Right lobe of liver (tissue), 4 donors: ENCODE measurements at regions not wholly inside any gene's neighbourhood (a gene's known extent, or its start where the extent isn't known, plus 50 kb on each side); places are given as distances from the start of the nearest gene placed in this dataset.

Experiments used
- POLR2A ChIP-seq: fragments of 450-650 bp; IDR thresholded peaks from one replicate; pipeline ENCODE4 v1.6.1; 2017; ENCODE audit warnings: antibody characterized with exemption, mild to moderate bottlenecking
- TF ChIP-seq, protein P1 (sequence below), 4 donors: fragments of 200-600 bp in 3 of 4; fragments of 450-650 bp in 1 of 4; IDR thresholded peaks; one replicate each; pipeline versions ENCODE4 v1.5.1 to v1.8.0; 2016 to 2022; ENCODE audit warnings: antibody characterized with exemption in 4 of 4, mild to moderate bottlenecking in 2 of 4
- donor health status: DM: no; HTN: no; CAD: no.
- donor health status: DM: no; HTN: no; CAD: no.
- donor health status: DM: no; HTN: yes; CAD: no.

DNA sequence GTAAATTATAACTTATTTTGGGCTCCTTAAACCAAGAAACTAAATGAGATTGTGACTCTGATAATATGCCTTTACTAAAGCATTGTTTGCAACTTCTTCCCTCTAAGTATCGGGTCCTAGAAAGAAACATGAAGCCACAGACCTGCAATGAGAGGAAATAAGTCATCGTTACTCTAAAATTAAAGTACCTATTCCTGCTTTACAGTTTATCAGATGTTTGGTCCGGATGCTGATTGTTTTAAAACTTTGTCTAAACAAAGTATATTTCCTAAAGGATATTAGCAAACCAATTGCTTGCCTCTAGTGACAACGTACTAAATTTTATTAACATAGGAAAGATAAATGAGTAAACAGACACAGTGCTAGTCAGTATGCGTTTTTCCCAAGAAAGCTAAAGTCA is 216.8 kb downstream of the GJA1 start:
- TF ChIP-seq, protein P1, sequence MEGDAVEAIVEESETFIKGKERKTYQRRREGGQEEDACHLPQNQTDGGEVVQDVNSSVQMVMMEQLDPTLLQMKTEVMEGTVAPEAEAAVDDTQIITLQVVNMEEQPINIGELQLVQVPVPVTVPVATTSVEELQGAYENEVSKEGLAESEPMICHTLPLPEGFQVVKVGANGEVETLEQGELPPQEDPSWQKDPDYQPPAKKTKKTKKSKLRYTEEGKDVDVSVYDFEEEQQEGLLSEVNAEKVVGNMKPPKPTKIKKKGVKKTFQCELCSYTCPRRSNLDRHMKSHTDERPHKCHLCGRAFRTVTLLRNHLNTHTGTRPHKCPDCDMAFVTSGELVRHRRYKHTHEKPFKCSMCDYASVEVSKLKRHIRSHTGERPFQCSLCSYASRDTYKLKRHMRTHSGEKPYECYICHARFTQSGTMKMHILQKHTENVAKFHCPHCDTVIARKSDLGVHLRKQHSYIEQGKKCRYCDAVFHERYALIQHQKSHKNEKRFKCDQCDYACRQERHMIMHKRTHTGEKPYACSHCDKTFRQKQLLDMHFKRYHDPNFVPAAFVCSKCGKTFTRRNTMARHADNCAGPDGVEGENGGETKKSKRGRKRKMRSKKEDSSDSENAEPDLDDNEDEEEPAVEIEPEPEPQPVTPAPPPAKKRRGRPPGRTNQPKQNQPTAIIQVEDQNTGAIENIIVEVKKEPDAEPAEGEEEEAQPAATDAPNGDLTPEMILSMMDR (IDR thresholded peaks at IDR 0.05): no peak
- no peak for TF ChIP-seq POLR2A
